Keratinocyte (primary cell): ENCODE measurements at regions not wholly inside any gene's neighbourhood (a gene's known extent, or its start where the extent isn't known, plus 50 kb on each side); places are given as distances from the start of the nearest gene placed in this dataset.

Experiments
- DNase-seq: peaks from one replicate; pipeline ENCODE4 v3.0.0-alpha.2; 2011; ENCODE audit warnings: low read depth, missing footprints, low spot score
- FAIRE-seq: peaks from 2 replicates; lab custom pipeline; 2011; peaks lifted over from hg19 to GRCh38; lab: Jason Lieb, UNC
- H2AFZ ChIP-seq: 2 replicates; pipeline ENCODE4 v1.6.0; 2012; ENCODE audit warnings: low read length, control low read depth, inconsistent platforms; ENCODE audit not compliant: control insufficient read depth
- H3K27ac ChIP-seq: 2 replicates; pipeline ENCODE4 v1.5.1; 2011; ENCODE audit warnings: low read length; ENCODE audit not compliant: control insufficient read depth, insufficient read depth
- H3K27me3 ChIP-seq: 3 replicates; pipeline ENCODE4 v1.6.0; 2011; ENCODE audit warnings: low read length; ENCODE audit not compliant: control insufficient read depth, insufficient read depth; ENCODE audit errors: extremely low read depth
- H3K36me3 ChIP-seq, 2 experiments: 2 replicates in 1 of 2; 3 replicates in 1 of 2; pipeline ENCODE4 v1.5.1; 2011; ENCODE audit warnings: low read length in 2 of 2, mild to moderate bottlenecking in 1 of 2; ENCODE audit not compliant: control insufficient read depth in 2 of 2, insufficient read depth in 2 of 2; ENCODE audit errors: extremely low read depth in 1 of 2
- H3K4me1 ChIP-seq: 3 replicates; pipeline ENCODE4 v1.5.1; 2011; ENCODE audit warnings: low read length; ENCODE audit not compliant: control insufficient read depth, insufficient read depth; ENCODE audit errors: extremely low read depth
- H3K4me2 ChIP-seq: 3 replicates; pipeline ENCODE4 v1.6.0; 2011; ENCODE audit warnings: low read depth, low read length; ENCODE audit not compliant: control insufficient read depth, insufficient read depth; ENCODE audit errors: extremely low read depth
- H3K4me3 ChIP-seq, 3 experiments: fragments of 200-600 bp in 1 of 3; sonication (generic) in 1 of 3; 2 replicates in 2 of 3; 3 replicates in 1 of 3; pipeline ENCODE4 v1.5.1; 2011 to 2016; ENCODE audit warnings: low read length in 3 of 3, mild to moderate bottlenecking in 3 of 3, control low read depth in 2 of 3, inconsistent platforms in 1 of 3, low read depth in 1 of 3, mixed read lengths in 1 of 3, mixed run types in 1 of 3, moderate library complexity in 1 of 3; ENCODE audit not compliant: control insufficient read depth in 2 of 3, insufficient read depth in 2 of 3; ENCODE audit errors: extremely low read depth in 1 of 3
- H3K79me2 ChIP-seq: 2 replicates; pipeline ENCODE4 v1.6.0; 2012; ENCODE audit warnings: low read length; ENCODE audit not compliant: control insufficient read depth, insufficient read depth
- H3K9ac ChIP-seq: 3 replicates; pipeline ENCODE4 v1.6.0; 2011; ENCODE audit warnings: low read length; ENCODE audit not compliant: control insufficient read depth, insufficient read depth; ENCODE audit errors: extremely low read depth
- H3K9me1 ChIP-seq: 3 replicates; pipeline ENCODE4 v1.6.0; 2011; ENCODE audit warnings: low read length; ENCODE audit not compliant: control insufficient read depth, insufficient read depth; ENCODE audit errors: extremely low read depth
- H3K9me3 ChIP-seq: 2 replicates; pipeline ENCODE4 v1.5.1; 2012; ENCODE audit warnings: low read depth, low read length; ENCODE audit not compliant: control insufficient read depth
- H4K20me1 ChIP-seq: 3 replicates; pipeline ENCODE4 v1.6.0; 2011; ENCODE audit warnings: low read length; ENCODE audit not compliant: control insufficient read depth, insufficient read depth; ENCODE audit errors: extremely low read depth
- CTCF ChIP-seq, 3 experiments: IDR thresholded peaks in 1 of 3; conservative IDR thresholded peaks in 1 of 3; optimal IDR thresholded peaks in 1 of 3; 2 replicates in 2 of 3; 3 replicates in 1 of 3; pipeline versions ENCODE3 to v1.5.1; 2011; ENCODE audit warnings: low read length in 3 of 3, mild to moderate bottlenecking in 3 of 3, moderate library complexity in 2 of 3, control low read depth in 1 of 3, inconsistent platforms in 1 of 3; ENCODE audit not compliant: insufficient read depth in 2 of 3; ENCODE audit errors: extremely low read depth in 1 of 3
- EZH2 ChIP-seq: IDR thresholded peaks from one replicate; pipeline ENCODE4 v1.6.1; 2012; ENCODE audit warnings: inconsistent platforms, mild to moderate bottlenecking, low read length, moderate library complexity
- dilution Hi-C: fragments of 300-500 bp; cut with MboI; formaldehyde crosslinking; loops from one replicate; pipeline ENCODE4 v1.7.0; 2020; ENCODE audit warnings: low sequenced_read_pairs; ENCODE audit not compliant: extremely low pct_ligation_motif_present

DNA sequence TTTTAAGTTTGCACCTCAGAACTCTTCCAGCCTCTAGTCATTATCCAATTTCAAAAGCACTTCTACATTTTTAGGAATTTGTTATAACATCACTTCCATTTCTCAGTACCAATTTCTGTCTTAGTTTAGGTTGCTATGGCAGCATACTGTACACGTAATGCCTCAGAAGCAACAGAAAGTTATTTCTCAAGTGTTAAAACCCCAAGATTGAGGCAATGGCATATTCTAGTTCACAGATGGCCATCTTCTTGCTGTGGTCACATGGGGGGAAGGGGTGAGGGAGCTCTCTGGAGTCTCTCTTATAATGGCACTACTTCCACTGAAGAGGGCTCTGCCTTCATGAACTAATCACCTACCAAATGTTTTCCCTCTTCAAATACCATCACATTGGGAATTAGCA is 220.3 kb upstream of the CTSO start:
- H3K27me3 ChIP-seq, result no peaks in the 10 kb centered on the region
- peaks cover 3% of the 10 kb centered on the region for H3K4me1 ChIP-seq
- no peaks in the 10 kb centered on the region for H4K20me1 ChIP-seq
- H3K9ac ChIP-seq, result no peak overlapping the region
- H3K4me2 ChIP-seq, result no peak overlapping the region
- H3K27ac ChIP-seq, result no peak overlapping the region
- H3K4me3 ChIP-seq, result no peak overlapping the region
- no peaks in the 10 kb centered on the region for H3K9me1 ChIP-seq
- no peak overlapping the region for H2AFZ ChIP-seq
- DNase-seq (no peak), FAIRE-seq (no peak)
- TF ChIP-seq EZH2, result no peak
- no peak for TF ChIP-seq CTCF (optimal IDR thresholded peaks at IDR 0.05 in 1 of 3, IDR thresholded peaks at IDR 0.05 in 1 of 3, conservative IDR thresholded peaks at IDR 0.05 in 1 of 3; ENCODE audit: extremely low read depth in 1 of 3, insufficient read depth in 2 of 3, low read length in 3 of 3)
- H3K79me2 ChIP-seq, result no peaks in the 10 kb centered on the region
- no peaks in the 10 kb centered on the region for H3K9me3 ChIP-seq
- dilution Hi-C loops, result no loop called here
- no peaks in the 10 kb centered on the region for H3K36me3 ChIP-seq

GRCh38 chr4:156173486-156173885 is 219.8 kb upstream of the CTSO start:
- no peak for DNase-seq
- Histone ChIP-seq H3K79me2 (no peaks in the 10 kb centered on the region), H3K9me1 (no peaks in the 10 kb centered on the region), H3K9ac (no peak overlapping the region), H3K4me2 (no peak overlapping the region), H3K4me1 (peaks cover 5% of the 10 kb centered on the region), H3K4me3 (no peak overlapping the region), H3K27me3 (no peaks in the 10 kb centered on the region), H3K36me3 (no peaks in the 10 kb centered on the region), H3K9me3 (no peaks in the 10 kb centered on the region), H4K20me1 (no peaks in the 10 kb centered on the region), H3K27ac (no peak overlapping the region), H2AFZ (no peak overlapping the region)
- no peak for FAIRE-seq
- no peak for TF ChIP-seq EZH2
- no peak for TF ChIP-seq CTCF (optimal IDR thresholded peaks at IDR 0.05 in 1 of 3, IDR thresholded peaks at IDR 0.05 in 1 of 3, conservative IDR thresholded peaks at IDR 0.05 in 1 of 3; ENCODE audit: extremely low read depth in 1 of 3, insufficient read depth in 2 of 3, low read length in 3 of 3)
- dilution Hi-C loops, result no loop called here
